OCI-LY7 (cell line): ENCODE measurements at regions not wholly inside any gene's neighbourhood (a gene's known extent, or its start where the extent isn't known, plus 50 kb on each side); places are given as distances from the start of the nearest gene placed in this dataset.

Experiments
- EZH2phosphoT487 ChIP-seq: fragments of 200-600 bp; sonication (generic); IDR thresholded peaks from 2 replicates; pipeline ENCODE4 v1.6.1; 2018; ENCODE audit warnings: low read depth, borderline replicate concordance, mild to moderate bottlenecking, mixed run types, antibody characterized with exemption, low read length, moderate library complexity, mixed read lengths
- TF ChIP-seq, protein P1 (sequence below): fragments of 200-600 bp; sonication (generic); conservative IDR thresholded peaks from 2 replicates; pipeline ENCODE4 v1.5.1; 2014; ENCODE audit warnings: mild to moderate bottlenecking, antibody characterized with exemption, low read length, moderate library complexity, mixed read lengths

GRCh38 chr13:69450245-69450644, 657.4 kb upstream of the ATXN8OS start:
- TF ChIP-seq, protein P1, sequence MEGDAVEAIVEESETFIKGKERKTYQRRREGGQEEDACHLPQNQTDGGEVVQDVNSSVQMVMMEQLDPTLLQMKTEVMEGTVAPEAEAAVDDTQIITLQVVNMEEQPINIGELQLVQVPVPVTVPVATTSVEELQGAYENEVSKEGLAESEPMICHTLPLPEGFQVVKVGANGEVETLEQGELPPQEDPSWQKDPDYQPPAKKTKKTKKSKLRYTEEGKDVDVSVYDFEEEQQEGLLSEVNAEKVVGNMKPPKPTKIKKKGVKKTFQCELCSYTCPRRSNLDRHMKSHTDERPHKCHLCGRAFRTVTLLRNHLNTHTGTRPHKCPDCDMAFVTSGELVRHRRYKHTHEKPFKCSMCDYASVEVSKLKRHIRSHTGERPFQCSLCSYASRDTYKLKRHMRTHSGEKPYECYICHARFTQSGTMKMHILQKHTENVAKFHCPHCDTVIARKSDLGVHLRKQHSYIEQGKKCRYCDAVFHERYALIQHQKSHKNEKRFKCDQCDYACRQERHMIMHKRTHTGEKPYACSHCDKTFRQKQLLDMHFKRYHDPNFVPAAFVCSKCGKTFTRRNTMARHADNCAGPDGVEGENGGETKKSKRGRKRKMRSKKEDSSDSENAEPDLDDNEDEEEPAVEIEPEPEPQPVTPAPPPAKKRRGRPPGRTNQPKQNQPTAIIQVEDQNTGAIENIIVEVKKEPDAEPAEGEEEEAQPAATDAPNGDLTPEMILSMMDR, result no peak
- no peak for TF ChIP-seq EZH2phosphoT487
